Vagina (tissue), 2 donors: ENCODE measurements at regions not wholly inside any gene's neighbourhood (a gene's known extent, or its start where the extent isn't known, plus 50 kb on each side); places are given as distances from the start of the nearest gene placed in this dataset.
"Not testable (repeated sequence)": the region's sequence is repeated elsewhere in the genome, so short reads cannot be mapped to it uniquely, and the experiment has no call there.

Experiments used
- DNase-seq, 2 donors: peaks; one replicate each; pipeline ENCODE4 v3.0.0-alpha.2; 2017; ENCODE audit errors: extremely low spot score in 2 of 2
- H3K27ac ChIP-seq: fragments of 200-600 bp; sonication (generic); one replicate; pipeline ENCODE4 v1.5.1; 2019
- H3K27me3 ChIP-seq: fragments of 200-600 bp; sonication (generic); one replicate; pipeline ENCODE4 v1.5.1; 2019
- H3K36me3 ChIP-seq, 2 donors: fragments of 200-600 bp; sonication (generic); one replicate each; pipeline ENCODE4 v1.5.1; 2017 to 2019
- H3K4me1 ChIP-seq: fragments of 200-600 bp; sonication (generic); one replicate; pipeline ENCODE4 v1.5.1; 2019
- H3K4me3 ChIP-seq, 2 donors: fragments of 200-600 bp; sonication (generic); 1 replicate in 1 of 2; 2 replicates in 1 of 2; pipeline ENCODE4 v1.5.1; 2016 to 2019
- H3K9me3 ChIP-seq: fragments of 200-600 bp; sonication (generic); one replicate; pipeline ENCODE4 v1.5.1; 2019
- CTCF ChIP-seq, 3 experiments: fragments of 450-650 bp in 2 of 3; fragments of 200-600 bp in 1 of 3; sonication (generic) in 1 of 3; IDR thresholded peaks; one replicate each; pipeline ENCODE4 v1.5.1; 2017 to 2019; ENCODE audit warnings: antibody characterized with exemption in 3 of 3, mild to moderate bottlenecking in 2 of 3, moderate library complexity in 2 of 3
- POLR2A ChIP-seq, 2 donors: fragments of 450-650 bp; IDR thresholded peaks; one replicate each; pipeline ENCODE4 v1.6.1; 2017; ENCODE audit warnings: antibody characterized with exemption in 2 of 2, mild to moderate bottlenecking in 2 of 2, moderate library complexity in 2 of 2
- POLR2AphosphoS5 ChIP-seq, 2 donors: sonication (generic); formaldehyde crosslinking; IDR thresholded peaks; one replicate each; pipeline ENCODE4 v1.9.0; 2017; ENCODE audit warnings: antibody characterized with exemption in 2 of 2, mild to moderate bottlenecking in 2 of 2, low read depth in 1 of 2; ENCODE audit not compliant: insufficient read depth in 1 of 2
- intact Hi-C: fragments of 100-400 bp; cut with DNase I; formaldehyde crosslinking; loops from one replicate; pipeline ENCODE4 v1.15.1; 2023

GRCh38 chr3:73186741-73187140 is 125.3 kb downstream of the EBLN2 start:
- H3K4me1 ChIP-seq, result no peaks in the 10 kb centered on the region
- intact Hi-C loops, result no loop called here
- no peaks in the 10 kb centered on the region for H3K27me3 ChIP-seq
- no peak for DNase-seq
- H3K36me3 ChIP-seq, result no peaks in the 10 kb centered on the region
- TF ChIP-seq POLR2AphosphoS5 (IDR thresholded peaks at IDR 0.05; ENCODE audit: insufficient read depth in 1 of 2, low read depth in 1 of 2) (no peak), POLR2A (IDR thresholded peaks at IDR 0.05) (no peak), CTCF (IDR thresholded peaks at IDR 0.05) (no peak)
- H3K27ac ChIP-seq, result no peak overlapping the region
- no peak overlapping the region for H3K4me3 ChIP-seq
- no peaks in the 10 kb centered on the region for H3K9me3 ChIP-seq

GRCh38 chr3:73187328-73187727 is 125.9 kb downstream of the EBLN2 start:
- Histone ChIP-seq H3K9me3 (no peaks in the 10 kb centered on the region), H3K27me3 (no peaks in the 10 kb centered on the region), H3K4me1 (no peaks in the 10 kb centered on the region), H3K4me3 (no peak overlapping the region), H3K27ac (no peak overlapping the region), H3K36me3 (no peaks in the 10 kb centered on the region)
- DNase-seq, result no peak
- intact Hi-C loops, result no loop called here
- TF ChIP-seq POLR2AphosphoS5 (IDR thresholded peaks at IDR 0.05; ENCODE audit: insufficient read depth in 1 of 2, low read depth in 1 of 2) (no peak), CTCF (IDR thresholded peaks at IDR 0.05) (no peak), POLR2A (IDR thresholded peaks at IDR 0.05) (no peak)

- no peaks in the 10 kb centered on the region for H3K4me1 ChIP-seq
- H3K27me3 ChIP-seq, result no peaks in the 10 kb centered on the region
- peak overlapping the region; percentile 15 for H3K27ac ChIP-seq
- no peak overlapping the region for H3K4me3 ChIP-seq
- H3K36me3 ChIP-seq, result no peaks in the 10 kb centered on the region
- no peak for DNase-seq
- no peaks in the 10 kb centered on the region for H3K9me3 ChIP-seq
- TF ChIP-seq POLR2AphosphoS5 (IDR thresholded peaks at IDR 0.05; ENCODE audit: insufficient read depth in 1 of 2, low read depth in 1 of 2), result no peak
- no peak for TF ChIP-seq CTCF (IDR thresholded peaks at IDR 0.05)
- no peak for TF ChIP-seq POLR2A (IDR thresholded peaks at IDR 0.05)
- intact Hi-C loops, result no loop called here
Measured at GRCh38 chr3:73188707-73189106, 127.2 kb downstream of the EBLN2 start.

- Histone ChIP-seq H3K4me1 (no peaks in the 10 kb centered on the region), H3K27me3 (no peaks in the 10 kb centered on the region), H3K27ac (no peak overlapping the region), H3K36me3 (no peaks in the 10 kb centered on the region), H3K4me3 (no peak overlapping the region), H3K9me3 (no peaks in the 10 kb centered on the region)
- intact Hi-C loops, result no loop called here
- DNase-seq, result no peak
- TF ChIP-seq CTCF (IDR thresholded peaks at IDR 0.05), result no peak
Measured at GRCh38 chr3:73192036-73192738, 130.7 kb downstream of the EBLN2 start.

- H3K27ac ChIP-seq, H3K4me3 ChIP-seq, intact Hi-C loops, DNase-seq, H3K4me1 ChIP-seq, H3K27me3 ChIP-seq, H3K9me3 ChIP-seq, H3K36me3 ChIP-seq: not testable (repeated sequence)
Measured at GRCh38 chr3:73193943-73194342, 132.5 kb downstream of the EBLN2 start.
